ENCODE measurements at regions not wholly inside any gene's neighbourhood (a gene's known extent, or its start where the extent isn't known, plus 50 kb on each side); places are given as distances from the start of the nearest gene placed in this dataset.

DNA sequence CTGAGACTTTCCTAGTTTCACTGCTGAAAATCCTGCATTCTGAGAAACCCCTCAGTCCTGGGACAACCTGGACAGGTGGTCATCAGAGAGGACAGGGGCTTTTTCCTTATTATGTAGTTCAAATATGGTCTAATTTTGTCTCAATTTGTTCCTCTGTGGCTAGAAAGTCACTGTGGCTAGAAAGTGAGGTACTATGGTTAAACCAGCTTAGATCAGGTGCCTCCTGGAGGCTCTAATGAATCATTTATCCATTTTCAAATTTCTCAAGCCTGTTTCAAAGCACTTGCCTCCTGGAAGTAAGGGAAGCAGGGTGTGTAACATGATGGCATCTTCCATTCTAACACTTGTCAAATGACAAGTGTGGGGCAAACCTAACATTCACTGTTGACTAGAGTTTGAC lies 326.8 kb downstream of the PIK3C3 start:
- no TSS peak for BruUV-seq (replicated peaks)
- Histone ChIP-seq H3K9ac (replicated peaks; ENCODE audit: extremely low read depth, insufficient read depth, low read length) (no peak overlapping the region), H3K27me3 (ENCODE audit: control insufficient read depth in 2 of 2, insufficient read depth in 2 of 2, low read length in 2 of 2) (no peaks in the 10 kb centered on the region), H3K36me3 (ENCODE audit: control insufficient read depth in 2 of 2, extremely low read depth in 1 of 2, insufficient read depth in 2 of 2, low read length in 2 of 2) (no peaks in the 10 kb centered on the region), H2AFZ (ENCODE audit: low read depth, low read length) (no peak overlapping the region), H3K9me3 (replicated peaks; ENCODE audit: control insufficient read depth, insufficient read depth, low read length) (no peaks in the 10 kb centered on the region), H3K4me1 (ENCODE audit: control insufficient read depth, extremely low read depth, insufficient read depth, low read length) (no peaks in the 10 kb centered on the region), H3K4me3 (replicated peaks in 1 of 3; ENCODE audit: insufficient read depth in 1 of 3, low read depth in 1 of 3, low read length in 3 of 3) (no peak overlapping the region), H3K79me2 (ENCODE audit: control insufficient read depth, insufficient read depth, low read length) (no peaks in the 10 kb centered on the region), H3K4me2 (ENCODE audit: insufficient read depth, low read length) (no peak overlapping the region), H4K20me1 (replicated peaks; ENCODE audit: control insufficient read depth, extremely low read depth, insufficient read depth, low read length) (no peaks in the 10 kb centered on the region), H3K27ac (ENCODE audit: insufficient read depth, low read depth, low read length) (no peak overlapping the region), H3K9me1 (replicated peaks; ENCODE audit: control insufficient read depth, extremely low read depth, insufficient read depth, low read length) (no peaks in the 10 kb centered on the region)
- dilution Hi-C loops (cut with MboI; ENCODE audit: extremely low pct_ligation_motif_present, low sequenced_read_pairs): no loop called here
- CTCF ChIA-PET: no interaction called here
- POLR2A ChIA-PET: no interaction called here
- TF ChIP-seq, protein P1, sequence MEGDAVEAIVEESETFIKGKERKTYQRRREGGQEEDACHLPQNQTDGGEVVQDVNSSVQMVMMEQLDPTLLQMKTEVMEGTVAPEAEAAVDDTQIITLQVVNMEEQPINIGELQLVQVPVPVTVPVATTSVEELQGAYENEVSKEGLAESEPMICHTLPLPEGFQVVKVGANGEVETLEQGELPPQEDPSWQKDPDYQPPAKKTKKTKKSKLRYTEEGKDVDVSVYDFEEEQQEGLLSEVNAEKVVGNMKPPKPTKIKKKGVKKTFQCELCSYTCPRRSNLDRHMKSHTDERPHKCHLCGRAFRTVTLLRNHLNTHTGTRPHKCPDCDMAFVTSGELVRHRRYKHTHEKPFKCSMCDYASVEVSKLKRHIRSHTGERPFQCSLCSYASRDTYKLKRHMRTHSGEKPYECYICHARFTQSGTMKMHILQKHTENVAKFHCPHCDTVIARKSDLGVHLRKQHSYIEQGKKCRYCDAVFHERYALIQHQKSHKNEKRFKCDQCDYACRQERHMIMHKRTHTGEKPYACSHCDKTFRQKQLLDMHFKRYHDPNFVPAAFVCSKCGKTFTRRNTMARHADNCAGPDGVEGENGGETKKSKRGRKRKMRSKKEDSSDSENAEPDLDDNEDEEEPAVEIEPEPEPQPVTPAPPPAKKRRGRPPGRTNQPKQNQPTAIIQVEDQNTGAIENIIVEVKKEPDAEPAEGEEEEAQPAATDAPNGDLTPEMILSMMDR (IDR thresholded peaks at IDR 0.05; ENCODE audit: extremely low read depth in 1 of 2, insufficient read depth in 1 of 2, low read depth in 1 of 2, low read length in 2 of 2): no peak
- TF ChIP-seq JUN (IDR thresholded peaks at IDR 0.05; ENCODE audit: borderline replicate concordance, insufficient read depth, insufficient read length, low read depth): no peak
- intact Hi-C loops (cut with micrococcal nuclease): no loop called here
- FAIRE-seq (no peak), DNase-seq (ENCODE audit: low read depth, low spot score) (no peak)

DNA sequence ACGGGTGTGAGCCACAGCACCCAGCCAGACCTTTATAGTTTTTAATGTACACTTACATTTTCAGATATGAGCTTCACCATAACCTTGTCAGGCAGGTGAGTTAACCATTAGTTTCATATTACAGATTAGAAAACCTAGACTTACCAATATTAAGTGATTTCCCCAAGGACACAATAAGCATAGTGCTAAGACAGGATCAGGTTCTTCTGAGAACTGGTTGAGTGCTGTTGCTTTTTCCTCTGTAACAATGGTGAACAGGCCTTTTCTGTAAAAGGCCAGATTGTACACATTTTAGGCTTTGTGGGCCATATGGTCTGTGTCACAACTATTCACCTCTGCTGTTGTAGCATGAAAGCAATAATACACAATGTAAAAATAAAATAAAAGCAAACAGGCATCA lies 332.0 kb downstream of the PIK3C3 start:
- no peak overlapping the region for H3K4me2 ChIP-seq (ENCODE audit: insufficient read depth, low read length)
- dilution Hi-C loops (cut with MboI; ENCODE audit: extremely low pct_ligation_motif_present, low sequenced_read_pairs) (no loop called here), intact Hi-C loops (cut with micrococcal nuclease) (no loop called here)
- TF ChIP-seq FOS (IDR thresholded peaks at IDR 0.05; ENCODE audit: borderline replicate concordance, insufficient read depth, low read length) (no peak), POLR2AphosphoS5 (IDR thresholded peaks at IDR 0.05; ENCODE audit: insufficient read depth, low read depth, low read length) (no peak), POLR2A (IDR thresholded peaks at IDR 0.05; ENCODE audit: low read depth, low read length) (no peak), EZH2 (IDR thresholded peaks at IDR 0.05; ENCODE audit: borderline replicate concordance, low read depth, low read length, severe bottlenecking) (no peak), GATA2 (IDR thresholded peaks at IDR 0.05; ENCODE audit: insufficient read depth, insufficient read length, low read depth, low read length) (no peak), MYC (IDR thresholded peaks at IDR 0.05; ENCODE audit: low read depth, low read length) (no peak), JUN (IDR thresholded peaks at IDR 0.05; ENCODE audit: borderline replicate concordance, insufficient read depth, insufficient read length, low read depth) (no peak)
- TF ChIP-seq, protein P1 (IDR thresholded peaks at IDR 0.05; ENCODE audit: extremely low read depth in 1 of 2, insufficient read depth in 1 of 2, low read depth in 1 of 2, low read length in 2 of 2): no peak
- TF ChIP-seq, protein P2, sequence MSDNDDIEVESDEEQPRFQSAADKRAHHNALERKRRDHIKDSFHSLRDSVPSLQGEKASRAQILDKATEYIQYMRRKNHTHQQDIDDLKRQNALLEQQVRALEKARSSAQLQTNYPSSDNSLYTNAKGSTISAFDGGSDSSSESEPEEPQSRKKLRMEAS (IDR thresholded peaks at IDR 0.05; ENCODE audit: insufficient read depth, insufficient read length): no peak
- no peaks in the 10 kb centered on the region for H3K4me1 ChIP-seq (ENCODE audit: control insufficient read depth, extremely low read depth, insufficient read depth, low read length)
- H3K79me2 ChIP-seq (ENCODE audit: control insufficient read depth, insufficient read depth, low read length): no peaks in the 10 kb centered on the region
- no TSS peak for BruUV-seq (replicated peaks)
- no peak overlapping the region for H2AFZ ChIP-seq (ENCODE audit: low read depth, low read length)
- H3K36me3 ChIP-seq (ENCODE audit: control insufficient read depth in 2 of 2, extremely low read depth in 1 of 2, insufficient read depth in 2 of 2, low read length in 2 of 2): no peaks in the 10 kb centered on the region
- no peak for FAIRE-seq
- no peak for DNase-seq (ENCODE audit: low read depth, low spot score)
- ChIA-PET CTCF (interaction anchor here (1.0 kb wide), 1 partner anchor 12 kb away, joined by 4 read pairs; no protein-coding TSS in a partner anchor), POLR2A (no interaction called here)
- H3K9me1 ChIP-seq (replicated peaks; ENCODE audit: control insufficient read depth, extremely low read depth, insufficient read depth, low read length): no peaks in the 10 kb centered on the region
- no peaks in the 10 kb centered on the region for H4K20me1 ChIP-seq (replicated peaks; ENCODE audit: control insufficient read depth, extremely low read depth, insufficient read depth, low read length)
- H3K4me3 ChIP-seq (replicated peaks in 1 of 3; ENCODE audit: insufficient read depth in 1 of 3, low read depth in 1 of 3, low read length in 3 of 3): no peak overlapping the region
- H3K27me3 ChIP-seq (ENCODE audit: control insufficient read depth in 2 of 2, insufficient read depth in 2 of 2, low read length in 2 of 2): no peaks in the 10 kb centered on the region
- no peak overlapping the region for H3K9ac ChIP-seq (replicated peaks; ENCODE audit: extremely low read depth, insufficient read depth, low read length)
- no peaks in the 10 kb centered on the region for H3K9me3 ChIP-seq (replicated peaks; ENCODE audit: control insufficient read depth, insufficient read depth, low read length)
- no peak overlapping the region for H3K27ac ChIP-seq (ENCODE audit: insufficient read depth, low read depth, low read length)

Measured in endothelial cell of umbilical vein (primary cell).